ENCODE measurements at regions not wholly inside any gene's neighbourhood (a gene's known extent, or its start where the extent isn't known, plus 50 kb on each side); places are given as distances from the start of the nearest gene placed in this dataset.

- TF ChIP-seq RAD21 (IDR thresholded peaks at IDR 0.05): no peak
- no peak for TF ChIP-seq TAF1 (conservative IDR thresholded peaks at IDR 0.05)
- TF ChIP-seq CTCF (IDR thresholded peaks at IDR 0.05; ENCODE audit: low read depth, low read length, missing input control): no peak
Measured at GRCh38 chr10:107450056-107450455, 285.6 kb upstream of the SORCS1 start.

Data from liver (tissue), 3 donors.